ENCODE measurements at regions not wholly inside any gene's neighbourhood (a gene's known extent, or its start where the extent isn't known, plus 50 kb on each side); places are given as distances from the start of the nearest gene placed in this dataset.
"Not testable (repeated sequence)": the region's sequence is repeated elsewhere in the genome, so short reads cannot be mapped to it uniquely, and the experiment has no call there.

- DNase-seq = peak; percentile 36
Observed at GRCh38 chr13:24931450-24932251, 164.3 kb upstream of the PABPC3 start.

DNA sequence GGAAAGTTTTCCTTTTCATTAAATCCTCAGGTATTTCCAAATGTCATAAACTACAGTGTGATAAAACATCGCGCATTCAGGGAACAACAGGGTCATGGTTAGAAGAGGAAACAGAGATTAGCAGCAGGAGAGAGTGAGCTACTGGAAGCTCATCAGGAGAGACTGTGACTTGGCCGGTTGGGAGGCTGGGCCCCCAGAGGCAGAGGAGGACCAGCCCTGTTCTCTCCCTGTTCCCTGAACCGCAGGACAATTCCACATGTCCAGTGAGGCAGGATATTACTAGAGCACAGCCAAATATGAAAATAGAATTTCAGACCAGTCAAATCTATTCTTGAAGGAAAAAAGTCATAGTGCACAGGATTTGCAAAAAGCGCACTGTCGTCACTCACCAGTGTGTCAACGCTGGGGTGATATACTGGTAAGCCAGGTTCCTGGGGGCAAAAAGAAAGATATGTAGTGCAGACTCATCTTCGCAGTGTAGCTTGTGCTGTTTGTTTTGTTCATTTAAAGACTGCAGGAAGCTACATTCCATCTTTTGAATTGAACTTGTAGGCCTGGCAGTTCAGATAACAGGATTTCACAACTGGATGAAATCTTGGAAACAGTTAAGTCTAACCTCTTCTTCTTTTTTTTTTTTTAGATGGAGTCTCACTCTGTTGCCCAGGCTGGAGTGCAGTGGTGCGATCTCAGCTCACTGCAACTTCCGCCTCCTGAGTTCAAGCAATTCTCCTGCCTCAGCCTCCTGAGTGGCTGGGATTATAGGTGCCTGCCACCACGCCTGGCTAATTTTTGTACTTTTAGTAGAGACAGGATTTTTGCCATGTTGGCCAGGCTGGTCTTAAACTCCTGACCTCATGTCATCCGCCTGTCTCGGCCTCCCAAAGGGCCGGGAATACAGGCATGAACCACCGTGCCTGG is 162.6 kb upstream of the PABPC3 start:
- DNase-seq = not testable (repeated sequence)

DNA sequence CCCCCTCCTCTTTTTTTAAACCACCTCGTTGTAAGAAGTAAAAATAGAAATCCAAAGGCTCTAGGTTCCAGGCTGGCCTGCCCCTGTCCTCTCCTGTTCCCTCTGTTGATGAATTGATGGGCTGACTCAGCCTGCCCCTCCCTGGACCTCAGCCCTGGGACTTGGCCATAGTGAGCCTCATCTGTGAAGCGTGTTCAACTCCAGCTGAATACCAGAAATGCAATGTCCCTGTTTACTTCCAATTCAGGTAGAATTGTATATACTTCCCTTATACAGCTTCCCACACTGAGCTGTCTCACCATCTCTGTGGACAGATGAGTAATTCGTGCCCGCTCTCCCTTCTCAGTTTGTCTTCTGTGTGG is 161.9 kb upstream of the PABPC3 start:
- not testable (repeated sequence) for DNase-seq

DNA sequence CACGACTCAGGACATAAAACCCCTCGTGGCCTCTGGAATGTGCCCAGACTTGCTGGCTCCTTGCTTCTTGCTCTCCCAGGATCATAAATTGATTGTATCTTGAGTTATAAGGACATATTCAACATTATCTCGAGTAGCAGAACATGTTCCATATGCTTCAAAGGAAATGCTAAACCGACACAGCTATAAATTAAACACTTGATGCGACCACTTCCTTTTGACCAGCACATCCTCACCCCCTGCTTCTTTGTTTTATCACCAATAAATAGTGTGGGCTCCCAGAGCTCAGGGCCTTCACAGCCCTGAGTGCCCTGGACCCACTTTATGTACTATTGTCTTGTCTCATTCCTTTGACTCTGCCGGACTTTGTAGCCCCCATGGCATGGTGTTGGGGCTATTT is 157.0 kb upstream of the PABPC3 start:
- no peak for DNase-seq

- DNase-seq = not testable (repeated sequence)
Observed at GRCh38 chr13:24941023-24941713, 154.8 kb upstream of the PABPC3 start.

DNA sequence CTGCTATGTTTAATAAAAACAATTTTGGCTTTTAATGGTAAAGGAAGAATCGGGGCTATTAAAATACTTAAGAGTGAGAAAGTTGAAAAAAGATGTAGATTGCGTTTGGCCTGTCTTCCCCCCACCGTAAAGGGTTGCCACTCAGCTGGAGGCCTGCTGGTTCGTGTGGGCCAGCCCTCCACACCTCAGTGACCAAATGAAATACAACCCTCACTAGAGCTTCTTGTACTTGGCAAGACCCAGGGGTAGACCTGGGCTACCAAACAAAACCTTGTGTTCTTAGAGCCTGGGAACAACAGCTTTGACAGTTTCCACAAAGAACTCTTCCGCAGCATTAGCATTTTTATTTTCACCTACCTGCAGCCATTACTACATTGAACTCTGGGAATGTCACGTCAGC is 152.8 kb upstream of the PABPC3 start:
- no peak for DNase-seq

DNA sequence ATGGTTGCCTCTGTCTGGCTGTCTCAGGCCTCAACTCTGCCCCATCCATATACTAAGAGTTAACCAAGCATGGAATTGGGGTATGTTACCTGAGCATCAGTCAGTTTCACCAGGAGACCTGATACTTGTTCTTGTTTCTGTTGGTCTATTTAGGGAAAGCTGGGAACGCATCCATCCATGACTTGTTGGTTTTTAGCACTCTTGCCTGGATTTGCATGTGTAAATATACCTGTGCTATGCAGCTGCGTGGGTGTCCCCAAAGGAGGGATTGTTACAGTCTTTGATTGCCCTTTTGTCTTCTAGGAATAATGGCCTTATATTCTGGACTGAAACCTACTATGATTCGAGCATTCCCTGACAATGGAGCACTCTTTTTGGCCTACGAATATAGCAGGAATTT is 151.9 kb upstream of the PABPC3 start:
- DNase-seq = not testable (repeated sequence)

DNA sequence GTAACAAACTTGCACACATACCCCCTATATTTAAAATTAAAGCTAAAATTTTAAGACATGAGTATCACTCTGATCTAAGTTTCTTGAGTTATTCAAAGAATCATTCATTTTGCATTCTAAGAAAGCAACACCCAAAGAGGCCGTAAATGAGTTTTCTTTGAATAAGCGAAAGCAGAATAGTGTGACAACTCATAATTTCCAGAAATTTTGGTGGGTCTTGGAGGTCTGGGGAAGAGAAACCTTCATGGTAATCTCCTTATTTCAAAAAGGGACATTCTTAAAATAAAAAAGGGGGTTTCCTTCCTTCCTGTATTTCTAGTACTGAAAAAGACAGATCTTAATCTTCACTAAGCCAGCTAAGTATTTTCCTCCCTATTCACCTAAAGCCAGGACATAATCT is 147.0 kb upstream of the PABPC3 start:
- not testable (repeated sequence) for DNase-seq

- not testable (repeated sequence) for DNase-seq
Observed at GRCh38 chr13:24950611-24951010, 145.3 kb upstream of the PABPC3 start.

- peak; percentile 29 for DNase-seq
Observed at GRCh38 chr13:24967970-24968369, 128.0 kb upstream of the PABPC3 start.

- DNase-seq = not testable (repeated sequence)
Observed at GRCh38 chr13:24968416-24968815, 127.5 kb upstream of the PABPC3 start.

- DNase-seq = not testable (repeated sequence)
Observed at GRCh38 chr13:24973102-24973501, 122.8 kb upstream of the PABPC3 start.

- DNase-seq = not testable (repeated sequence)
Observed at GRCh38 chr13:24981181-24981803, 114.6 kb upstream of the PABPC3 start.

- DNase-seq = no peak
Observed at GRCh38 chr13:24982333-24982999, 113.5 kb upstream of the PABPC3 start.

GRCh38 chr13:24983094-24983493 is 112.8 kb upstream of the PABPC3 start:
- DNase-seq = no peak

- no peak for DNase-seq
Observed at GRCh38 chr13:24984134-24984533, 111.8 kb upstream of the PABPC3 start.

- DNase-seq = no peak
Observed at GRCh38 chr13:24985107-24985506, 110.8 kb upstream of the PABPC3 start.

DNA sequence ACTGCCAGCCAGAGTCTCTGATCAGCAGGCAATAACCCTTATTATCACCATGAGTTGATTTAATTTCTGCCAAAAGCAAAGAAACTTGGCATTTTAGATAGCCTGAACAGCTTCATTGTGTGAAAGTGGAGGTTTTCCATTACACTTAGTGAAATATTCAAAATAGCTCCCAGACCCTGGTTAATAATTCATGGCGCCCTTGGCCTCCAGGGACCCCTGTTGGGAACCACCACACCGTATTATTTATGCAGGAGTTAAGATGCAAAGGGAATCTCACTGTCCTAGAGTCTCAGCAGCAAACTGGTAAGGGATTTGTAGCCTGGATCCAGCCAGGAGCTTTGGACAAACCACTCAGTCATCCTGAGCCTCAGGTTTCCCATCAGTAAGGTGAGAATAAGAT is 110.0 kb upstream of the PABPC3 start:
- DNase-seq = no peak

GRCh38 chr13:24986826-24987225 is 109.1 kb upstream of the PABPC3 start:
- no peak for DNase-seq

DNA sequence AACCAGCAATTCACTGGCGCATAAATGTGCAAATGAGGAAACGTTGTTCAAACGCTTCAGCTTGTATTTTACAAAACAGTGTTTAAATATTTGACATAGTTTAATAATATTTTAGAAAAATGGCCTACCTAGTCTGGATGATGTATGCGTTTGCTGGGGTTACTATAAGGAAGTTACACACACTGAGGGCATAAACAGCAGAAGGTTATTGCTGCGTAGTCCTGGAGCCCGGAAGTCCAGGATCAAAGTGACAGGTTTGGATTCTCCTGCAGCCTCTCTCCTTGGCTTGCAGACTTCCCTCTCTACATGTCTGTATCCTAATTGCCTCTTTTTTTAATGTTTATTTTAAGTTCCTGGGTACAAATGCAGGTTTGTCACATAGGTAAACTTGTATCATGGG is 106.0 kb upstream of the PABPC3 start:
- DNase-seq = not testable (repeated sequence)

DNA sequence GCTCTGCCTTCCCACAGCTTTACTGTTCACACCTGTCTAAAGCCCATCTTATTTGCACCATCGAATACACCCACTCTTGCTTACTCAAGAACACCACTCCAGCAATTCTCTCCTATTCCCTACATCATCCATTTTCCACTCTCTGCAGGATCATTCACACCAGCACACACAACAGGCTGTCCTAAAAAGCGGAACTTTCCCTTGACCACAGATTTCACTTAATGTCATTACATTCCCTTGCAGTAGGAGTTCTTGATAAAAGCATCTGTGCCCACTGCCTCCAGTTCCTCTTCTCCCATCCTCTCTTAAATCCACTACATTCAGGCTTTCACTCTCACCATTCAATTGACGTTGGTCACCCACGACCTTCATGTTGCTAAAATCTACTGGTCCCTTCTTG is 103.0 kb upstream of the PABPC3 start:
- DNase-seq = not testable (repeated sequence)

- no peak for DNase-seq
Observed at GRCh38 chr13:24995225-24995804, 100.6 kb upstream of the PABPC3 start.

Measured in left hindlimb (tissue), 1 donor.